Memory B cell (primary cell): ENCODE measurements at regions not wholly inside any gene's neighbourhood (a gene's known extent, or its start where the extent isn't known, plus 50 kb on each side); places are given as distances from the start of the nearest gene placed in this dataset.

Source experiments
- ATAC-seq: fragments of 150-1000 bp; cut with Tn5 transposase; 2 replicates; pipeline ENCODE4 v1.10.0; 2021; ENCODE audit warnings: low read depth, mild to moderate bottlenecking, moderate library complexity
- DNase-seq, 2 donors: peaks; one replicate each; pipeline ENCODE4 v3.0.0; 2022; ENCODE audit warnings: low spot score in 2 of 2
- H3K27ac Mint-ChIP-seq: one replicate; pipeline ENCODE4 v1.8.0; 2022; ENCODE audit warnings: mild to moderate bottlenecking, moderate library complexity, mixed read lengths
- H3K27me3 Mint-ChIP-seq: one replicate; pipeline ENCODE4 v1.8.0; 2022; ENCODE audit warnings: mixed read lengths
- H3K36me3 Mint-ChIP-seq: one replicate; pipeline ENCODE4 v1.8.0; 2022; ENCODE audit warnings: mild to moderate bottlenecking, mixed read lengths
- H3K4me1 Mint-ChIP-seq: one replicate; pipeline ENCODE4 v1.8.0; 2022; ENCODE audit warnings: mixed read lengths
- H3K4me3 Mint-ChIP-seq: one replicate; pipeline ENCODE4 v1.8.0; 2022; ENCODE audit warnings: mild to moderate bottlenecking, moderate library complexity, mixed read lengths
- H3K9me3 Mint-ChIP-seq: one replicate; pipeline ENCODE4 v1.8.0; 2022; ENCODE audit warnings: mixed read lengths

DNA sequence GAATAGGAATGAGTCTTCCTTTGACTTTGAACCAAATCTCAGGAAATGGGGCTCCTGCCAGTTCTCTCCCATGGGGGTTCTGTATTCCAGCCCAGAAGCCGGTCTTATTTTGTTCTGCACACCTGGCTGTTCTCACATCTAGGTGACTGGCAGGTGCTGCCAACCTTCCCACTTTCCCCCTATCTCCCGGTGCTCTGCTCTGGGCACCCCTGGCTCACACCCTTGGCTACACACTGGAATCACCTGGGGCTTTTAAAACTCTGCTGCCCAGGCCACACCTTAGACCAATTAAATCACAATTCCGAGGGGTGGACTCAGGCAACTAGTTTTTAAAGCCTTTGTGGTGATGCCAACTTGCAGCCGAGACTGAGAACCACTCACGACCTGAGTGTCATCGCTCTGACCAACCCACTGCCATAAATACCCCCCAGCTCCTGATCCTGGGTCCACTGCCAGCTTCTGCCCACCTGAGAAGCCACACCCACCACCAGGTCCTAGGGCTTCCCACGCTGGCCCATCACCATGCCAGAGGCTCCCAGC is 69.2 kb downstream of the KCNF1 start:
- H3K4me3 Mint-ChIP-seq = no peak overlapping the region
- H3K9me3 Mint-ChIP-seq = no peaks in the 10 kb centered on the region
- no peak overlapping the region for H3K27ac Mint-ChIP-seq
- H3K4me1 Mint-ChIP-seq = no peaks in the 10 kb centered on the region
- DNase-seq (no peak), ATAC-seq (no peak)
- peaks cover 9% of the 10 kb centered on the region for H3K27me3 Mint-ChIP-seq
- no peaks in the 10 kb centered on the region for H3K36me3 Mint-ChIP-seq

DNA sequence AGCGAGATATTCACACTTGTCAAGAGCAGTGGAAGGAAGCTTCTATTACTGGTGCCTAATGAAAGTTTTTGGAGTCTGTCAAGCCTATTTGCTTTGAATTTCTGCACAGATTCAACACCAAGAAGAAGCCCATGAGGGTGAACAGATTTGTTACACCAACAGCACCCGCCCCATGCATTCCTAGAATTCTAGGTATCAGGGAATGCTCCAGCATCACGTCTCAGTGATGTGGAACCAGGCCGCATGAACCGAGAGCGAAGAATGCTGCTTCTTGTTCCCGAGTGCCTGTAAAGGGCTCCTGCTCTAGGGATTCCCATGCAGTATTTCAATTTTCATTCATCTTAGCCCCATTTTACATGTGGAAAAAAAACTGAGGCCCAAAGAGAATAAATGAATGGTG is 69.7 kb downstream of the KCNF1 start:
- H3K27ac Mint-ChIP-seq = no peak overlapping the region
- H3K4me3 Mint-ChIP-seq = no peak overlapping the region
- H3K4me1 Mint-ChIP-seq = no peaks in the 10 kb centered on the region
- DNase-seq = no peak
- peaks cover 9% of the 10 kb centered on the region for H3K27me3 Mint-ChIP-seq
- no peaks in the 10 kb centered on the region for H3K9me3 Mint-ChIP-seq
- H3K36me3 Mint-ChIP-seq = no peaks in the 10 kb centered on the region
- ATAC-seq = no peak

DNA sequence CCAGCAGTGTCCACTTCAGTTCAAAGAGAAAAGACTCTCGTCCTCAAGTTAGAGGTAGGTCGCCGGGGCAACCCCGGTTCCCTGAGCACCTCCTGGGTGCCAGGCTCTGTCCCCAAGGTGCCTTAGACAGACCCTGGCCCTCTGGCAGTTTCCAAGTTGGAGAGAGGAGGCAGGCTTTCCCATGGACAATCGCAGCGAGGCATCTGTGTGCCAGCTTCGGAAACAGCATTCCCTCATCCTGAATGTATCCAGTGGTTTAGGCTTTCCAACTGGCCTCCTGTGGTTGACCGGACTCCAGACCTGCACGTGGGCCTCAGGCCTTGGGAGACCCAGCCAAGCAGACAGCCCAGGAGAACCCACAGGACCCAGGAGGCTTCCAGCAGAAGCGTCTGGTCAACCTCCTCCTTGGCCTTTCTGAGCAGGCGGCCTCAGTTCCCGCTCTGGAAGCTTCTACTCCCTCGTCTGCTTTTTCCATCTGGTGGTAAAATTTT is 70.3 kb downstream of the KCNF1 start:
- Mint-ChIP-seq H3K27me3 (peaks cover 9% of the 10 kb centered on the region), H3K4me3 (no peak overlapping the region), H3K4me1 (no peaks in the 10 kb centered on the region), H3K27ac (no peak overlapping the region), H3K9me3 (no peaks in the 10 kb centered on the region), H3K36me3 (no peaks in the 10 kb centered on the region)
- DNase-seq = no peak
- ATAC-seq = no peak

DNA sequence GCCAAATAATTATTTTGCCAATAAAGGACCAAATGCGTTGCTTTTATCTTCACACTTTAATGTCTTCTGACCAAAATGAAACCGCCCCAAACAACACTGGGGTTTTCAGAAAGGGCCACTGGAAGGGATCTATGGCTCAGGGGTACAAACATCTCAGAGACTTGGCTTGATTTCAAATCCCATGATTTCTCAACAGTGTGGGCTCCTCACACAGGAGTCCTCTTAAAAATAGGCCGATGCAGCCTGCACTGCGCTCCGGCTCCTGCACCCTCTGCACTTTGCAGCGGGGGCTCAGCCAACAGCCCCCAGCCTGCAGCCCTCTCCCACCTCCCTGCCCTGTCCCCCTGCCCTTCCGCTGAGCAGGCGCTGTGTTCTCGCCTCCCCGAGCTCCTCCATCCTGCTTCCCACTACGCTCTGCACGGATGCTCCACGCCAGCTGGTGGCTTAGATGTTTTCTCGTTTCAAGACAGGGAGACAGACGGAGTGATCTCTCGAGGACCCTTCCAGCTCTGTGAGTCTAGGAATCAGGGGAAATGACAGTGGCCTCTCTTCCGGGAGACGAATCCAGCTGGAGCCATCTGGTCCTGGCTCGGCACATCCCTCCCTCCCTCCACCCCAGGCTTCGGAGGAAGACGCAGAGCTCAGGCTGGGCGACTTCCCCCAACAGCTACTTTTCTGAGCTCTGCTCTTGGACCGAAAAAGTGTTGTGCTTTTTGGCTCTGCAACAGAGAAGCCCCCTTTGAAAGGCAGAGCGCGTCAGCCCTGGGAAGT is 71.4 kb downstream of the KCNF1 start:
- Mint-ChIP-seq H3K36me3 (no peaks in the 10 kb centered on the region), H3K27me3 (peaks cover 9% of the 10 kb centered on the region), H3K27ac (no peak overlapping the region), H3K4me1 (no peaks in the 10 kb centered on the region), H3K9me3 (no peaks in the 10 kb centered on the region), H3K4me3 (no peak overlapping the region)
- DNase-seq (no peak), ATAC-seq (no peak)

DNA sequence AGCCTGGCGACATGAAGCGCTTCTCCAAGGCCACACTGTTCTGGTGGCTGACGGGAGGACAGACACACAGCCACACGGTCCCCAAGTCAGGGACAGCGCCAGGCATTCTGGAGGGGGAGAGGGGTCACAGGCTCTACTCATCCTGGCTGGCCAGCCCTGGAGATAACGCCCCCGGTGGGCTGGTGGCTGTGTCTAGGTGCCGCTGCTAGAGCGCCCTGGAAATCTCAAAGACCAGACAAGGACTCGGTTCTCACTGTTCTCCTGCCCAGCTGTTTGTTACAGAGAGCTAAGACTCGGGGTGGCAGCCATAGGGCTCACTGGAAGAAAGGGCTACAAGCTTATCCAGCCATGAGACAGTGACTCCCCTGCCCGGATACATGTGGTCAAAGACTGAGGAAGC is 72.0 kb downstream of the KCNF1 start:
- no peaks in the 10 kb centered on the region for H3K4me1 Mint-ChIP-seq
- H3K27me3 Mint-ChIP-seq = peaks cover 9% of the 10 kb centered on the region
- no peaks in the 10 kb centered on the region for H3K36me3 Mint-ChIP-seq
- ATAC-seq = no peak
- DNase-seq = no peak
- no peak overlapping the region for H3K27ac Mint-ChIP-seq
- H3K4me3 Mint-ChIP-seq = no peak overlapping the region
- H3K9me3 Mint-ChIP-seq = no peaks in the 10 kb centered on the region

DNA sequence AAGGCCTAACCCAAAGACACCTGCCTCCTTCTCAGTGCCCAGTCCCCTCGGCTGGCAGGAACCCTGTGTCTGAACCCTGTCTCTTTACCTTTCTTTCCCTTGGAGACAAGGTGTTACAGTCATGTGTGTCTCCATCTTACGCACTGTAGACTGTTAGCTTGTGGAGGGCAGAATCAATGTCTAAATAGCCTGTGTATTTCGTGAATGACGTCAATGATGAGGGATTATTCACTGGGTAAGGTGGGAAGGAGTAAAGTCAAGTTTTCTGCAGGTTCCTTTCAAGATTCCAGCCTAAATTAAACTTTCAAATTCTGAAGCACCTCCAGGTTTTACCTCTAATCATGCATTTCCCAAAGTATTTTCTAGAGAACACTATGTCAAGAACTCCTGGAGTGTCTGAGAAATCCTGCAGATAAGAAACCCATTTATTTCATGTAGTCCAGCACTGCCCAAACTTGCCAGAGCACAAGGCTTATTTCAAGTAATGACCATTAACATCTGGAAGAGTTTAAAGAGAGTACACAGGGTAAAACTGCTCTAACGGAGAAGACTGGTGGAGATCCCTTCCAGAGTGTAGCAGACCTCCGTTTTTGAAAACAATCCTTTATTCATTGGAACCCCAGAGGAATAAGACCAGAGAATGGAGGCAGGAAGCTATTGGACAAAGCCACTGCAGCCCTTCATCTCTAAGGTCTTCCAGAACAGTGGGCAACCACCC is 72.8 kb downstream of the KCNF1 start:
- DNase-seq (no peak), ATAC-seq (no peak)
- H3K9me3 Mint-ChIP-seq = no peaks in the 10 kb centered on the region
- H3K4me1 Mint-ChIP-seq = no peaks in the 10 kb centered on the region
- no peaks in the 10 kb centered on the region for H3K36me3 Mint-ChIP-seq
- H3K27ac Mint-ChIP-seq = no peak overlapping the region
- peaks cover 5% of the 10 kb centered on the region for H3K27me3 Mint-ChIP-seq
- no peak overlapping the region for H3K4me3 Mint-ChIP-seq

DNA sequence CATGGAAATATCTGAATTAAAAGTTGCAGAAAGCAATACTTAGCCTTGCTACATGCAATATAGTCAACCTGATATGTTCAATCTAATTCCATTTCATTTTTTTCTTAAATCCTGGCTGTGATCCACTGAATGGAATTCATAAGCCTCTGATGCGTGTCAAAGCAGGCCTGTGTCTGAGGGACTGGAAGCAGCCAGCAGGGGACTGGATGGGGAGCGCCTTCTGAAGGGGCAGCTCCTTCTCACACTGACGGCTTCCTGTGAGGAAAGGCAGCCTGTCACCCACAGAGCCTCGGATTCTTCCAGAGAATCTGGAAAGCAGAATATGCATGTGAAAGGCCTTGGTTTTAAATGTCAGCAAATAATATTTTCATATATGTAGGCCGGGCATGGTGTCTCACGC is 73.5 kb downstream of the KCNF1 start:
- DNase-seq = no peak
- Mint-ChIP-seq H3K36me3 (no peaks in the 10 kb centered on the region), H3K27me3 (peaks cover 5% of the 10 kb centered on the region), H3K4me3 (no peak overlapping the region), H3K9me3 (no peaks in the 10 kb centered on the region), H3K27ac (no peak overlapping the region), H3K4me1 (no peaks in the 10 kb centered on the region)
- ATAC-seq = no peak

DNA sequence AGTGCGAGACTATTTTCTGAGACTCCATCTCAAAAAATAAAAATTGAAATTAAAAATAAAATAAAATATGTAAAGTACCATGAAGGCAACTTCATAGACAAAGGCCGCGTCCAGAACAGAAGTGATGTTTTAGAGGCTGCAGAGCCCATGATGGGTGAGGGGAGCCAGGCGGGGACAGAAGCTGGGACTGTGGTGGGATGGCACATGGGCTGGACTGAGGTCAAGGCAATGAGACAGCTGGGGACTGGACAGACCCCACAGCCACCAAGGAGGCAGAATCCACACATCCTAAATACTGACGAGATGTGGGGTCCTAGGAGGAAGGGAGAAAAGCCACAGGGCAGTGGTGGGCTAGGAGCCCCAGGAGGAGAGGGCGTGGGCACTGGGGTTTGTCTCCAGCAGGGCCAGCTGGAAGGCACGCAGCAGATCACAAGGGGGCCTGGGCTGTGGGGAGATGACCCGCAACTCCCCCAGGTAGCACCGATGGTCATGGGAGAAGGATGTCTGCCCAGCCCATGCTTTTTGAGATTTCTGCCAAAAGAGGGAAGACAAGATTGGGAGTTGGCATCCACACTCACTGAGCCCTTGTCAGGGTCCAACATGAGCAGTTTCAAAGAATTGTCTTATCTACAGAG is 74.3 kb downstream of the KCNF1 start:
- Mint-ChIP-seq H3K36me3 (no peaks in the 10 kb centered on the region), H3K27me3 (peaks cover 5% of the 10 kb centered on the region), H3K4me1 (no peaks in the 10 kb centered on the region), H3K9me3 (no peaks in the 10 kb centered on the region), H3K27ac (no peak overlapping the region), H3K4me3 (no peak overlapping the region)
- no peak for ATAC-seq
- DNase-seq = no peak

DNA sequence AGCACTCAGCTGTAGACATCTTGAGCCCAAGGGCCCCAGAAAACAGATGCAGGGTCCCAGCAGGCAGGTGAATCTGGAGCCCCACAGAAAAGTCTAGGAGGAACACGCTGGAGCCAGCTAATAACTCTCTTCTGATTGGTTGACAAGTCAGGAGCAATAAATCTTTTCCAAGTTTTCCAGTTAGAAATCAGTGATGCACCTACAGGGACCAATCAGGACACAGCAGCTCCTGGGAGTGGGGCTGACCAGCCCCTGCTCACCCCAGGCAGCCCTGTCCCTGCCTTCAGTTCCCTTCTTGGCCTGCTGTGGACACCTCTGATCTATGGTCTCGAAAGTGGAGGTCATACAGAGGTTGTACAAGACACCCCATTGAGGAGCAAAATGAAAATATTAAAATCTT is 75.7 kb downstream of the KCNF1 start:
- H3K27ac Mint-ChIP-seq = no peak overlapping the region
- no peaks in the 10 kb centered on the region for H3K4me1 Mint-ChIP-seq
- peaks cover 7% of the 10 kb centered on the region for H3K27me3 Mint-ChIP-seq
- DNase-seq (no peak), ATAC-seq (no peak)
- H3K36me3 Mint-ChIP-seq = no peaks in the 10 kb centered on the region
- H3K9me3 Mint-ChIP-seq = no peaks in the 10 kb centered on the region
- no peak overlapping the region for H3K4me3 Mint-ChIP-seq

DNA sequence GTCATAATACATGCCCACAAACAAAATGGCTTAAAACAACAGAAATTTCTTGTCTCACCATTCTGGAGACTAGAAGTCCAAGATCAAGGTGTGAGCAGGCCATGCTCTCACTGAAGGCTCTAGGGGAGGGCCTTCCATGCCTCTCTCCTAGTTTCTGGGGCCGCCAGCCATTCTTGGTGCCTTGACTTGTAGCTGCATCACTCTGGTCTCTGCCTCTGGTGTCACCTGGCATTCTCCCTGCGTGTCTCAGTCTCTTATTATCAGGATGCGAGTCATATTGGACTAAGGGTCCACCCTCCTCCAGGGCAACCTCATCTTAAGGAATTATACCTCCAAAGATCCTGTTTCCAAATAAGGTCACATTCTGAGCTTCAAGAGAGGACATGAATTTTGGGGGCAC is 76.1 kb downstream of the KCNF1 start:
- Mint-ChIP-seq H3K9me3 (no peaks in the 10 kb centered on the region), H3K36me3 (no peaks in the 10 kb centered on the region), H3K4me1 (no peaks in the 10 kb centered on the region), H3K27ac (no peak overlapping the region), H3K4me3 (no peak overlapping the region), H3K27me3 (peaks cover 7% of the 10 kb centered on the region)
- DNase-seq (no peak), ATAC-seq (no peak)

DNA sequence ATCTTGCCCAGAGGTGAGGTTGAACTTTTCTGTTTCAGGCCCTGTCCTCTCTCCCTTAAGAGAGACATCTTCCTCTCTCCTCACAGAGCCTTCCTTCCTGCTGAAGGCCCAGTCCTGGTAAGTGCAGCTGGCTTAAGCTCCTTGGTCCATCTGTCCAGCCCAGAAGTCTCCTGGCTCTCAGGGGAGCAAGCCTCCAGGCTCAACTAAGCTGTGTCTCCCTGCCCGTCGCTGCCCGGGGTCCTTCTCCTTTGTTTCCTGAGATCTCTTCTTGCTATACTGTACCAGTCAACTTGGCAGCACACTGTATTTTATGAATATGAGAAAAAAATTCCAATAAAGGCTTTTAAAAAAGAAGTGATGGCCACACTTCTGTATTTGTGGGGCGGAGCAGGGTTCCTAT is 77.4 kb downstream of the KCNF1 start:
- H3K9me3 Mint-ChIP-seq = no peaks in the 10 kb centered on the region
- no peaks in the 10 kb centered on the region for H3K36me3 Mint-ChIP-seq
- no peak overlapping the region for H3K27ac Mint-ChIP-seq
- no peak for DNase-seq
- H3K27me3 Mint-ChIP-seq = peaks cover 5% of the 10 kb centered on the region
- ATAC-seq = no peak
- H3K4me1 Mint-ChIP-seq = no peaks in the 10 kb centered on the region
- H3K4me3 Mint-ChIP-seq = no peak overlapping the region

DNA sequence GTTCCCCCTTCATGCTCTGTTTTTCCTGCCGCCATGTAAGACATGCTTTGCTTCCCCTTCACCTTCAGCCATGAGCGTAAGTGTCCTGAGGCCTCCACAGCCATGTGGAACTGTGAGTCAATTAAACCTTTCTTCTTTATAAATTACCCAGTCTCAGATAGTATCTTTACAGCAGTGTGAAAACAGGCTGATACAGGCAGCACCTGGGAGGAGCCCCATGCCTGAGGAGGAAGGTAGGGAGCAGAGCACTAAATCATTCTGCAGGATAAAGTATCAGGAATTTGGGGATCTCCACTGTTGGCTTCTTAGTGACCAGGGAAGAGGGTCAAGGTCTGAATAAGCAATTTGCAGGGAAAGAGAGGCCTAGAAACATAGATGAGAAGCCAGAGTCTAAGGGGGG is 78.0 kb downstream of the KCNF1 start:
- Mint-ChIP-seq H3K4me1 (no peaks in the 10 kb centered on the region), H3K27ac (no peak overlapping the region), H3K27me3 (peaks cover 2% of the 10 kb centered on the region), H3K9me3 (no peaks in the 10 kb centered on the region), H3K4me3 (no peak overlapping the region), H3K36me3 (no peaks in the 10 kb centered on the region)
- ATAC-seq (no peak), DNase-seq (no peak)

DNA sequence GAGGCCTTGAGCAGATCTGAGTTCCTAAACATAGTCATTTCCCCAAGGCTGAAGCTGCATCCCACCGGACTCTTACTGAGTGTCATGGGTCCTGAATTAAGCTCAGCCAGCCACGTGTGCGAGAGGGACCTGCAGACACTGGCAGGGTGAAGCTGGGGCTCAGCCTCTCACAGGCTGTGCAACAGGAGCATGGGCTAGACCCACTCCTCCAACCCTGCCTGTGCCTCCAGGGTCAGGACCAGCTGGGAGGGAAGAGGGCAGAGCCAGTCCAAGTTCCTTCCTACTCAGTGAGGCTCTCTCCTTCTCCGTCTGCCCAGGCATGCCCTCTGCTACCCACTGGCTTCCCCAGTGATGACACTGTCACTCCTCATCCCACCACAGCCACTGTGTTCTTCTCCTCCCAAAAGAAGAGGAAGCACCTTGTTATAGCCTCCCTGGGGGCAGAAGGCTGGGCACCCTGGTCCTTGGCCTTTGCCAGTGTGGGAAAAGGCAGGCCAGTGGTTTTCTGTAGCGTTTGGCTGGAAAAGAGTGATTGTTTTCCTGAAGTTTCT is 78.9 kb downstream of the KCNF1 start:
- Mint-ChIP-seq H3K36me3 (no peaks in the 10 kb centered on the region), H3K9me3 (no peaks in the 10 kb centered on the region), H3K4me1 (no peaks in the 10 kb centered on the region), H3K4me3 (no peak overlapping the region), H3K27me3 (peaks cover 2% of the 10 kb centered on the region), H3K27ac (no peak overlapping the region)
- DNase-seq (no peak), ATAC-seq (no peak)
